Hippocampal formation (tissue), 2 donors: ENCODE measurements at regions not wholly inside any gene's neighbourhood (a gene's known extent, or its start where the extent isn't known, plus 50 kb on each side); places are given as distances from the start of the nearest gene placed in this dataset.

ENCODE experiments used
- DNase-seq, 2 donors: peaks; one replicate each; lab custom pipeline; 2025; lab: John Stamatoyannopoulos, UW

GRCh38 chr15:26477044-26477443, 295.8 kb downstream of the GABRB3 start:
- no peak for DNase-seq

GRCh38 chr15:26475554-26475953, 297.3 kb downstream of the GABRB3 start:
- no peak for DNase-seq

GRCh38 chr15:26472661-26473060, 300.2 kb downstream of the GABRB3 start:
- DNase-seq, result no peak

- DNase-seq, result no peak
These were observed 310.8 kb downstream of the GABRB3 start for GRCh38 chr15:26461847-26462608.

- DNase-seq, result no peak
These were observed 312.7 kb downstream of the GABRB3 start for GRCh38 chr15:26460165-26460564.

GRCh38 chr15:26455828-26456227, 317.0 kb downstream of the GABRB3 start:
- DNase-seq, result no peak

GRCh38 chr15:26453914-26454313, 319.0 kb downstream of the GABRB3 start:
- DNase-seq, result no peak

GRCh38 chr15:26451995-26452394, 320.9 kb downstream of the GABRB3 start:
- DNase-seq, result no peak

GRCh38 chr15:26449291-26449690, 323.6 kb downstream of the GABRB3 start:
- DNase-seq, result no peak

- DNase-seq, result no peak
These were observed 329.5 kb downstream of the GABRB3 start for GRCh38 chr15:26443321-26443720.

- no peak for DNase-seq
These were observed 330.2 kb downstream of the GABRB3 start for GRCh38 chr15:26442680-26443079.

GRCh38 chr15:26439681-26440080, 333.2 kb downstream of the GABRB3 start:
- no peak for DNase-seq

GRCh38 chr15:26438718-26439117, 334.1 kb downstream of the GABRB3 start:
- DNase-seq, result no peak

GRCh38 chr15:26438316-26438715, 334.6 kb downstream of the GABRB3 start:
- DNase-seq, result no peak

GRCh38 chr15:26433818-26434217, 339.0 kb downstream of the GABRB3 start:
- no peak for DNase-seq

- DNase-seq, result no peak
These were observed 339.8 kb downstream of the GABRB3 start for GRCh38 chr15:26433060-26433459.

GRCh38 chr15:26421065-26421464, 351.8 kb downstream of the GABRB3 start:
- no peak for DNase-seq

- DNase-seq, result no peak
These were observed 377.2 kb downstream of the GABRB3 start for GRCh38 chr15:26395624-26396023.

GRCh38 chr15:26394801-26395200, 378.1 kb downstream of the GABRB3 start:
- no peak for DNase-seq

- DNase-seq, result no peak
These were observed 379.9 kb downstream of the GABRB3 start for GRCh38 chr15:26392956-26393355.

- DNase-seq, result no peak
These were observed 381.2 kb downstream of the GABRB3 start for GRCh38 chr15:26391567-26392194.

GRCh38 chr15:26382444-26383072, 390.3 kb downstream of the GABRB3 start:
- no peak for DNase-seq

- DNase-seq, result no peak
These were observed 394.6 kb downstream of the GABRB3 start for GRCh38 chr15:26378304-26378703.
